Panc1 (cell line): ENCODE measurements at regions not wholly inside any gene's neighbourhood (a gene's known extent, or its start where the extent isn't known, plus 50 kb on each side); places are given as distances from the start of the nearest gene placed in this dataset.

ENCODE experiments used
- ATAC-seq: fragments of 200-7000 bp; cut with Tn5 transposase; 2 replicates; pipeline ENCODE4 v1.9.1; 2020; ENCODE audit warnings: mild to moderate bottlenecking, moderate library complexity
- BruUV-seq: library from RNA; stranded (reverse); fragments of 400-500 nt; replicated peaks from 2 replicates; lab custom pipeline; 2021; lab: Mats Ljungman, UMichigan
- CTCF ChIA-PET: fragments of 300-600 bp; sonication (Branson Sonifier 250); formaldehyde crosslinking; loops from one replicate; lab custom pipeline; 2022; ENCODE audit warnings: antibody characterized with exemption; lab: Charles Lee
- POLR2A ChIA-PET: fragments of 300-600 bp; sonication (Branson Sonifier 250); formaldehyde crosslinking; loops from one replicate; lab custom pipeline; 2022; ENCODE audit warnings: antibody characterized with exemption; lab: Charles Lee
- DNase-seq: peaks from one replicate; pipeline ENCODE4 v3.0.0-alpha.2; 2010; ENCODE audit warnings: low read depth, low spot score
- H3K27ac ChIP-seq: 2 replicates; pipeline ENCODE4 v1.5.1; 2011; ENCODE audit warnings: mild to moderate bottlenecking, low read length, inconsistent platforms
- H3K27me3 ChIP-seq: fragments of 200-500 bp; sonication (Bioruptor generic); 2 replicates; pipeline ENCODE4 v1.6.0; 2014; ENCODE audit warnings: low read length, inconsistent platforms; ENCODE audit not compliant: control insufficient read depth, insufficient read depth
- H3K36me3 ChIP-seq: fragments of 200-500 bp; sonication (Bioruptor generic); 2 replicates; pipeline ENCODE4 v1.5.1; 2014; ENCODE audit warnings: inconsistent platforms, mild to moderate bottlenecking, low read length, moderate library complexity; ENCODE audit not compliant: control insufficient read depth, insufficient read depth
- H3K4me1 ChIP-seq: 2 replicates; pipeline ENCODE4 v1.5.1; 2011; ENCODE audit warnings: inconsistent platforms, mild to moderate bottlenecking, low read length, moderate library complexity; ENCODE audit not compliant: control insufficient read depth, insufficient read depth
- H3K4me3 ChIP-seq, 2 experiments: 2 replicates each; pipeline ENCODE4 v1.5.1; 2011 to 2012; ENCODE audit warnings: low read depth in 2 of 2, low read length in 2 of 2, mild to moderate bottlenecking in 2 of 2, inconsistent platforms in 1 of 2, moderate library complexity in 1 of 2
- H3K9me3 ChIP-seq: fragments of 200-500 bp; sonication (Bioruptor generic); 2 replicates; pipeline ENCODE4 v1.5.1; 2014; ENCODE audit warnings: low read depth, mild to moderate bottlenecking, inconsistent platforms, low read length, moderate library complexity; ENCODE audit not compliant: control insufficient read depth, insufficient read depth
- CTCF ChIP-seq: fragments of 450-650 bp; IDR thresholded peaks from 2 replicates; pipeline ENCODE4 v1.5.1; 2017; ENCODE audit warnings: mild to moderate bottlenecking
- POLR2AphosphoS5 ChIP-seq: IDR thresholded peaks from 2 replicates; pipeline ENCODE4 v1.6.1; 2012; ENCODE audit warnings: mild to moderate bottlenecking, low read depth, low read length, moderate library complexity
- REST ChIP-seq, 2 experiments: IDR thresholded peaks; 2 replicates each; pipeline ENCODE4 v1.6.1; 2011 to 2012; ENCODE audit warnings: low read depth in 2 of 2, control low read depth in 1 of 2, low read length in 1 of 2, mild to moderate bottlenecking in 1 of 2, moderate library complexity in 1 of 2; ENCODE audit not compliant: insufficient read depth in 1 of 2
- SIN3A ChIP-seq: IDR thresholded peaks from 2 replicates; pipeline ENCODE4 v1.6.1; 2012; ENCODE audit warnings: low read depth, mild to moderate bottlenecking, low read length, moderate library complexity, borderline replicate concordance; ENCODE audit not compliant: insufficient read depth
- TCF7L2 ChIP-seq: IDR thresholded peaks from 2 replicates; pipeline ENCODE4 v1.6.1; 2011; ENCODE audit warnings: mild to moderate bottlenecking, low read depth, low read length, inconsistent platforms
- in situ Hi-C: cut with HindIII; loops from 2 replicates; pipeline ENCODE4 v1.10.0; 2016; ENCODE audit warnings: low sequenced_read_pairs, low pct_unique_long_range_greater_than_20kb
- intact Hi-C: fragments of 100-400 bp; cut with micrococcal nuclease; formaldehyde crosslinking; loops from one replicate; pipeline ENCODE4 v1.10.0; 2022; ENCODE audit not compliant: unreplicated experiment

DNA sequence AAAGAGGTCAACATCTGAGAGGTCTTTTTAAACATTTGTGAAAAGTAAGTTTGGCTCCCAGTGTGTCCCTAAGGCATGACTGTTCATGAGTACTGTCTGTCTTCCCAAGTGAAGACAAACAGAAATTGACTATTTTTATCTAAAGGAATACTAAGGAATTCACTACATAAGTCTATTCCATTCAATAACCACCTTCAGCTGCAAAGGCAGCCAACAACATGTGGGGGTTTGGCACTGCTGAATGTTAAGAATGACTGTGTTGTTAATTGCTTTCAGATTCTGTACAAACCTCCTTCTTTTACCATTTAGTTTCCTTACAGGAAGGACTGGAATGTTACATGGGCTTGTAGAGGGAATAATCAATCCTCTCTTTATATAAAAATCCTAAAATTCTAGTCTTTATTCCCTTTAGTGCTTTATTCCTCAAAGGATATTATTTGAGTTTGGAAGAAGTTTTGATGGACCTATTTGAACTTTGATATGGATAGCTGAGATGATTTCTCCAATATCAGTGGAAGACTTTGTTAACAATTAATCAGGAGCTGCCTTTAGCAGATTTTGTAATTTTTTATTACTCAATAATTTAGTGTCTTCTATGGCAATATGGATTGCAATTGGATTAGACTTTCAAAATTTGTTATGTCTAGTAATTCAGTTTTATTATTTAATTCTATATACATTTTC, 201.7 kb upstream of the CHRM3 start:
- Histone ChIP-seq H3K4me3 (no peak overlapping the region), H3K27me3 (no peaks in the 10 kb centered on the region), H3K4me1 (no peaks in the 10 kb centered on the region), H3K9me3 (no peaks in the 10 kb centered on the region), H3K27ac (no peak overlapping the region), H3K36me3 (no peaks in the 10 kb centered on the region)
- ChIA-PET CTCF (no interaction called here), POLR2A (no interaction called here)
- intact Hi-C loops (no loop called here), in situ Hi-C loops (no loop called here)
- BruUV-seq, result no TSS peak
- ATAC-seq, result no peak
- TF ChIP-seq REST (IDR thresholded peaks at IDR 0.05; ENCODE audit: insufficient read depth in 1 of 2, low read depth in 2 of 2, low read length in 1 of 2), result no peak
- no peak for TF ChIP-seq SIN3A
- TF ChIP-seq TCF7L2, result no peak
- TF ChIP-seq POLR2AphosphoS5, result no peak
- no peak for TF ChIP-seq CTCF
- no peak for DNase-seq

GRCh38 chr1:239178961-239179360, 207.4 kb upstream of the CHRM3 start:
- H3K27me3 ChIP-seq, result no peaks in the 10 kb centered on the region
- no peaks in the 10 kb centered on the region for H3K9me3 ChIP-seq
- intact Hi-C loops, result no loop called here
- no peaks in the 10 kb centered on the region for H3K36me3 ChIP-seq
- in situ Hi-C loops, result no loop called here
- H3K27ac ChIP-seq, result no peak overlapping the region
- no peak for TF ChIP-seq CTCF
- no peak for TF ChIP-seq POLR2AphosphoS5
- no peak for TF ChIP-seq REST (IDR thresholded peaks at IDR 0.05; ENCODE audit: insufficient read depth in 1 of 2, low read depth in 2 of 2, low read length in 1 of 2)
- TF ChIP-seq SIN3A, result no peak
- no peak for TF ChIP-seq TCF7L2
- BruUV-seq, result no TSS peak
- no peaks in the 10 kb centered on the region for H3K4me1 ChIP-seq
- ChIA-PET CTCF (no interaction called here), POLR2A (no interaction called here)
- no peak for ATAC-seq
- H3K4me3 ChIP-seq, result no peak overlapping the region
- no peak for DNase-seq
